SK-N-SH (cell line): ENCODE measurements at regions not wholly inside any gene's neighbourhood (a gene's known extent, or its start where the extent isn't known, plus 50 kb on each side); places are given as distances from the start of the nearest gene placed in this dataset.

Experiments used
- CTCF ChIA-PET: fragments of 300-600, 350-600 bp; formaldehyde crosslinking; extraction: SDS; loops from one replicate; lab custom pipeline; 2021; lab: Yijun Ruan, JAX
- POLR2A ChIA-PET: fragments of 350-600 bp; sonication (Branson Sonifier 250); formaldehyde crosslinking; extraction: SDS; loops from one replicate; lab custom pipeline; 2020; ENCODE audit warnings: antibody characterized with exemption, inconsistent platforms; lab: Yijun Ruan, JAX
- DNase-seq: peaks from one replicate; pipeline ENCODE4 v3.0.0; 2012
- H2AFZ ChIP-seq: fragments of 200-600 bp; sonication (generic); 2 replicates; pipeline ENCODE4 v1.8.1; 2016; ENCODE audit warnings: antibody characterized with exemption, mild to moderate bottlenecking, low read depth
- H3F3A ChIP-seq: fragments of 200-600 bp; sonication (generic); replicated peaks from 2 replicates; pipeline ENCODE3; 2016; ENCODE audit warnings: antibody characterized with exemption, mild to moderate bottlenecking; ENCODE audit not compliant: insufficient read depth
- H3K27ac ChIP-seq, 2 experiments: fragments of 200-500 bp in 1 of 2; fragments of 200-600 bp in 1 of 2; sonication (Bioruptor generic) in 1 of 2; sonication (generic), shearing (Covaris generic) in 1 of 2; 2 replicates each; pipeline versions ENCODE4 v1.5.1 to v1.6.1; 2014 to 2016; ENCODE audit warnings: low read depth in 2 of 2, inconsistent platforms in 1 of 2, low read length in 1 of 2, mild to moderate bottlenecking in 1 of 2, mixed read lengths in 1 of 2
- H3K27me3 ChIP-seq: fragments of 200-600 bp; sonication (generic), shearing (Covaris generic); 2 replicates; pipeline ENCODE4 v1.6.1; 2016; ENCODE audit warnings: mixed run types; ENCODE audit not compliant: insufficient read depth
- H3K36me3 ChIP-seq, 2 experiments: fragments of 200-500 bp in 1 of 2; fragments of 200-600 bp in 1 of 2; sonication (Bioruptor generic) in 1 of 2; sonication (generic) in 1 of 2; replicated peaks in 1 of 2; 2 replicates each; pipeline versions ENCODE3 to v1.5.1; 2014 to 2016; ENCODE audit warnings: low read length in 1 of 2, mild to moderate bottlenecking in 1 of 2; ENCODE audit not compliant: insufficient read depth in 2 of 2, control insufficient read depth in 1 of 2
- H3K4me1 ChIP-seq, 2 experiments: fragments of 200-500 bp in 1 of 2; fragments of 200-600 bp in 1 of 2; sonication (Bioruptor generic) in 1 of 2; sonication (generic), shearing (Covaris generic) in 1 of 2; 2 replicates each; pipeline versions ENCODE4 v1.5.1 to v1.6.1; 2014 to 2016; ENCODE audit warnings: low read depth in 1 of 2, low read length in 1 of 2, mixed run types in 1 of 2; ENCODE audit not compliant: insufficient read depth in 2 of 2, control insufficient read depth in 1 of 2
- H3K4me2 ChIP-seq: fragments of 200-600 bp; sonication (generic), shearing (Covaris generic); 2 replicates; pipeline ENCODE4 v1.6.1; 2017; ENCODE audit warnings: mixed run types
- H3K4me3 ChIP-seq, 2 experiments: fragments of 200-500 bp in 1 of 2; fragments of 200-600 bp in 1 of 2; sonication (Bioruptor generic) in 1 of 2; sonication (generic), shearing (Covaris generic) in 1 of 2; 2 replicates each; pipeline versions ENCODE4 v1.5.1 to v1.8.1; 2014 to 2016; ENCODE audit warnings: low read depth in 2 of 2, inconsistent platforms in 1 of 2, low read length in 1 of 2, mild to moderate bottlenecking in 1 of 2, mixed read lengths in 1 of 2, moderate library complexity in 1 of 2
- H3K79me2 ChIP-seq: fragments of 200-600 bp; sonication (generic); 2 replicates; pipeline ENCODE4 v1.8.1; 2017; ENCODE audit warnings: mild to moderate bottlenecking; ENCODE audit not compliant: insufficient read depth
- H3K9ac ChIP-seq: fragments of 200-600 bp; sonication (generic); 2 replicates; pipeline ENCODE4 v1.6.1; 2017; ENCODE audit warnings: mixed run types
- H3K9me2 ChIP-seq: fragments of 200-600 bp; sonication (generic); 2 replicates; pipeline ENCODE4 v1.6.1; 2017; ENCODE audit warnings: mixed run types
- H3K9me3 ChIP-seq: fragments of 200-600 bp; sonication (generic); 2 replicates; pipeline ENCODE4 v1.6.1; 2017; ENCODE audit warnings: mixed run types, mild to moderate bottlenecking, moderate library complexity
- H4K20me1 ChIP-seq: fragments of 200-600 bp; sonication (generic); 2 replicates; pipeline ENCODE4 v1.6.1; 2017; ENCODE audit warnings: mild to moderate bottlenecking, mixed run types; ENCODE audit not compliant: insufficient read depth
- EP300 ChIP-seq, 2 experiments: IDR thresholded peaks; 2 replicates each; pipeline versions ENCODE4 v1.4.0 to v1.6.1; 2012; ENCODE audit warnings: borderline replicate concordance in 1 of 2, low read depth in 1 of 2, low read length in 1 of 2
- EZH2phosphoT487 ChIP-seq: fragments of 200-600 bp; sonication (generic); IDR thresholded peaks from 2 replicates; pipeline ENCODE4 v1.6.1; 2017; ENCODE audit warnings: low read depth, mixed run types, mild to moderate bottlenecking, antibody characterized with exemption, moderate library complexity, borderline replicate concordance
- FOSL2 ChIP-seq: IDR thresholded peaks from 2 replicates; pipeline ENCODE4 v1.4.0; 2012; ENCODE audit warnings: low read depth, mild to moderate bottlenecking, moderate library complexity, borderline replicate concordance
- JUND ChIP-seq: IDR thresholded peaks from 2 replicates; pipeline ENCODE4 v1.4.0; 2012
- MEF2A ChIP-seq: IDR thresholded peaks from 2 replicates; pipeline ENCODE4 v1.4.0; 2012; ENCODE audit warnings: low read depth, borderline replicate concordance
- MXI1 ChIP-seq: IDR thresholded peaks from 2 replicates; pipeline ENCODE4 v1.6.1; 2012; ENCODE audit warnings: mild to moderate bottlenecking, low read depth, low read length, improper control_type of control experiment
- NFIC ChIP-seq: IDR thresholded peaks from 2 replicates; pipeline ENCODE4 v1.4.0; 2012; ENCODE audit warnings: borderline replicate concordance
- NRF1 ChIP-seq: IDR thresholded peaks from 2 replicates; pipeline ENCODE4 v1.6.1; 2012; ENCODE audit warnings: low read depth, mild to moderate bottlenecking, low read length
- RAD21 ChIP-seq: IDR thresholded peaks from 2 replicates; pipeline ENCODE4 v1.6.1; 2012; ENCODE audit warnings: mild to moderate bottlenecking, low read length
- RCOR1 ChIP-seq: fragments of 150-350 bp; IDR thresholded peaks from 2 replicates; pipeline ENCODE4 v1.6.1; 2017; ENCODE audit warnings: antibody characterized with exemption, low read length
- REST ChIP-seq: IDR thresholded peaks from 2 replicates; pipeline ENCODE4 v1.6.1; 2012; ENCODE audit warnings: mild to moderate bottlenecking, low read depth, low read length, moderate library complexity
- RXRA ChIP-seq: IDR thresholded peaks from 2 replicates; pipeline ENCODE4 v1.4.0; 2012; ENCODE audit warnings: low read depth, mild to moderate bottlenecking, borderline replicate concordance
- SIN3A ChIP-seq: IDR thresholded peaks from 2 replicates; pipeline ENCODE4 v1.6.1; 2012; ENCODE audit warnings: low read depth, mild to moderate bottlenecking, low read length, moderate library complexity, borderline replicate concordance
- TAF1 ChIP-seq: IDR thresholded peaks from 2 replicates; pipeline ENCODE4 v1.6.1; 2012; ENCODE audit warnings: low read depth, mild to moderate bottlenecking, low read length, moderate library complexity, borderline replicate concordance
- TCF12 ChIP-seq: IDR thresholded peaks from 2 replicates; pipeline ENCODE4 v1.4.0; 2012
- WGBS: methylation state at CpG from one replicate; pipeline ENCODE4 v1.1.6; 2017; ENCODE audit warnings: low lambda C conversion rate; 5-methylcytosine and 5-hydroxymethylcytosine counted together
- TF ChIP-seq, protein P1 (sequence below): IDR thresholded peaks from 2 replicates; pipeline ENCODE4 v1.4.0; 2012; ENCODE audit warnings: low read depth, borderline replicate concordance

DNA sequence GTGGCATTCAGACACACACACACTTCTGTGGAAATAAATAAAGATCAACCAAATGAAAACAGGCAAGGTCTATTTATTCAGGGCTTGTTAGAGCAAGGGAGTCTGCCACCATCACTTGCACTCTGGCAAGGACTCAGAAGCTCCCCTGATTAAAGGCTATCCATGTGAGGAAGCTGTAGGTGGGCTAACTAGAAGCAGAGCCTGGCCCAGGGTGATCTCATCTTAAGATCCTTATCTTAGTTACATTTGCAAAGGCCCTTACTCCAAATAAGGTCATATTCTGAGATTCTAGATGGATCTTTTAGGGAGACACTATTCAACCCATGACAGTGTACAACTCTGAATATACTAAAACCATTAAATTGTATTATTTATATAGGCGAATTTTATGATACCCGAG, 190.0 kb upstream of the SRD5A2 start:
- no peak overlapping the region for H3K4me2 ChIP-seq
- no peaks in the 10 kb centered on the region for H3K79me2 ChIP-seq
- no peaks in the 10 kb centered on the region for H3K9me3 ChIP-seq
- no peak overlapping the region for H3K4me3 ChIP-seq
- no peaks in the 10 kb centered on the region for H4K20me1 ChIP-seq
- H3K9ac ChIP-seq = no peak overlapping the region
- DNase-seq = no peak
- H3K27ac ChIP-seq = no peak overlapping the region
- H3F3A ChIP-seq = no peaks in the 10 kb centered on the region
- no peak overlapping the region for H2AFZ ChIP-seq
- TF ChIP-seq NFIC (no peak), FOSL2 (no peak), TCF12 (no peak)
- CTCF ChIA-PET = no interaction called here
- no peaks in the 10 kb centered on the region for H3K4me1 ChIP-seq
- no peaks in the 10 kb centered on the region; the same call in 1 of the 2 replicates for H3K9me2 ChIP-seq
- POLR2A ChIA-PET = no interaction called here
- WGBS = 11% methylated on average over 2 of the region's 2 CpGs
- no peaks in the 10 kb centered on the region for H3K27me3 ChIP-seq
- H3K36me3 ChIP-seq = no peaks in the 10 kb centered on the region

DNA sequence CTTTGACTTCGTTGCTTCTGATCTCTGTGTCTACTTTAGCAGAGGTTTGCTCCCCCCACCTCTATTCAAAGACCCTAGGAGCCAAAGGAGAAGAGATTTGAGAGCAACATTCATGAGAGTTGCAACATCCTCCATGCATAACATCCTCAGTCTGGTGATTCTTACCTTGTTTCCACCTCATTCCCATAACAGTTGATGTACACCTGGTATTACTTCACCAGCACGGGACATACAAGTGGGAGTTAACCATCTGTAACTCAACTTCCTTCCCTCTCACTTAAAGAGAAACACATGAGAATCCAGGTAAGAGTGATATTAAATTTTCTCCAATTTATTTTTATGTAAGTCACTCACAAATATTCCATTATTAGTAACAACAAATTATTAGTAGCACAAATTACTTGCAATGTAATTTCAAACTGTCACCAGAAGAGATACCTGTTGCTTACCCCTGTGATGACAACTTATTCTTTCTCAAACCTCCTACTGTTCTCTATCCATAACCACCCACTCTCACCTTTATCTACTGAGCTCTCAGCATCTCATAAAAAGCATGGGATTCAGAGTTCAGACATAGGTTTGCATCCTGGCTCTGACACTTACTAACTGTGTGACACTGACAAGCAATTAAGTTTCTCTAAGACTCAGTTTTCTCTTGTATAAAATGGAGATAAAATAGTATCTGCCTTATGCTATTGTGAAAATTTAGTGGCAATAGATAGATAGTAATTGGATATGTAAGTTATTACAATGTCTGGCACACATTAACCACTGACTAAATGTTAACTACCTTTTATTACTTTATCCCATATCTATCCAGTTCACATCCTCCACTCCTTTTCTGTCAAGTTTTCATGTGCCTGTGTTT, 184.6 kb upstream of the SRD5A2 start:
- Histone ChIP-seq H3K79me2 (no peaks in the 10 kb centered on the region), H3F3A (no peaks in the 10 kb centered on the region), H3K9me2 (no peaks in the 10 kb centered on the region), H3K4me1 (no peaks in the 10 kb centered on the region), H3K9ac (no peak overlapping the region), H2AFZ (no peak overlapping the region), H3K4me2 (no peak overlapping the region), H3K27me3 (no peaks in the 10 kb centered on the region), H3K9me3 (no peaks in the 10 kb centered on the region), H3K4me3 (no peak overlapping the region), H3K36me3 (no peaks in the 10 kb centered on the region), H3K27ac (no peak overlapping the region), H4K20me1 (no peaks in the 10 kb centered on the region)
- no peak for TF ChIP-seq REST
- no peak for TF ChIP-seq SIN3A
- TF ChIP-seq EP300 (IDR thresholded peaks at IDR 0.05; ENCODE audit: borderline replicate concordance in 1 of 2, low read depth in 1 of 2, low read length in 1 of 2) = no peak
- ChIA-PET POLR2A (no interaction called here), CTCF (interaction anchor here (0.5 to 1.2 kb wide), 3 partner anchors 29 to 89 kb away, joined by 3 to 4 read pairs (median 3); no protein-coding TSS in a partner anchor)
- 10% methylated on average over 2 of the region's 2 CpGs for WGBS
- DNase-seq = no peak

- ChIA-PET CTCF (no interaction called here), POLR2A (no interaction called here)
- H3K4me3 ChIP-seq = no peak overlapping the region
- TF ChIP-seq RXRA (no peak), JUND (no peak), RCOR1 (no peak), NRF1 (no peak), FOSL2 (no peak), RAD21 (no peak), MXI1 (no peak), MEF2A (no peak), TAF1 (no peak), EZH2phosphoT487 (no peak)
- TF ChIP-seq, protein P1, sequence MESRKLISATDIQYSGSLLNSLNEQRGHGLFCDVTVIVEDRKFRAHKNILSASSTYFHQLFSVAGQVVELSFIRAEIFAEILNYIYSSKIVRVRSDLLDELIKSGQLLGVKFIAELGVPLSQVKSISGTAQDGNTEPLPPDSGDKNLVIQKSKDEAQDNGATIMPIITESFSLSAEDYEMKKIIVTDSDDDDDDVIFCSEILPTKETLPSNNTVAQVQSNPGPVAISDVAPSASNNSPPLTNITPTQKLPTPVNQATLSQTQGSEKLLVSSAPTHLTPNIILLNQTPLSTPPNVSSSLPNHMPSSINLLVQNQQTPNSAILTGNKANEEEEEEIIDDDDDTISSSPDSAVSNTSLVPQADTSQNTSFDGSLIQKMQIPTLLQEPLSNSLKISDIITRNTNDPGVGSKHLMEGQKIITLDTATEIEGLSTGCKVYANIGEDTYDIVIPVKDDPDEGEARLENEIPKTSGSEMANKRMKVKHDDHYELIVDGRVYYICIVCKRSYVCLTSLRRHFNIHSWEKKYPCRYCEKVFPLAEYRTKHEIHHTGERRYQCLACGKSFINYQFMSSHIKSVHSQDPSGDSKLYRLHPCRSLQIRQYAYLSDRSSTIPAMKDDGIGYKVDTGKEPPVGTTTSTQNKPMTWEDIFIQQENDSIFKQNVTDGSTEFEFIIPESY = no peak
These were observed 183.4 kb upstream of the SRD5A2 start for GRCh38 chr2:31764169-31764568.

More at GRCh38 chr2:31764169-31764568, 183.4 kb upstream of the SRD5A2 start:
- no peaks in the 10 kb centered on the region for H3K27me3 ChIP-seq
- no peak overlapping the region for H3K9ac ChIP-seq
- 34% methylated on average over 2 of the region's 2 CpGs for WGBS
- H3K9me2 ChIP-seq = no peaks in the 10 kb centered on the region
- no peaks in the 10 kb centered on the region for H4K20me1 ChIP-seq
- H3F3A ChIP-seq = no peaks in the 10 kb centered on the region
- DNase-seq = no peak
- no peaks in the 10 kb centered on the region for H3K79me2 ChIP-seq
- no peak overlapping the region for H3K27ac ChIP-seq
- H2AFZ ChIP-seq = no peak overlapping the region
- no peaks in the 10 kb centered on the region for H3K9me3 ChIP-seq
- no peak overlapping the region for H3K4me2 ChIP-seq
- H3K4me1 ChIP-seq = no peaks in the 10 kb centered on the region
- H3K36me3 ChIP-seq = no peaks in the 10 kb centered on the region
